ENCODE measurements at regions not wholly inside any gene's neighbourhood (a gene's known extent, or its start where the extent isn't known, plus 50 kb on each side); places are given as distances from the start of the nearest gene placed in this dataset.
"Not testable (repeated sequence)": the region's sequence is repeated elsewhere in the genome, so short reads cannot be mapped to it uniquely, and the experiment has no call there.

DNA sequence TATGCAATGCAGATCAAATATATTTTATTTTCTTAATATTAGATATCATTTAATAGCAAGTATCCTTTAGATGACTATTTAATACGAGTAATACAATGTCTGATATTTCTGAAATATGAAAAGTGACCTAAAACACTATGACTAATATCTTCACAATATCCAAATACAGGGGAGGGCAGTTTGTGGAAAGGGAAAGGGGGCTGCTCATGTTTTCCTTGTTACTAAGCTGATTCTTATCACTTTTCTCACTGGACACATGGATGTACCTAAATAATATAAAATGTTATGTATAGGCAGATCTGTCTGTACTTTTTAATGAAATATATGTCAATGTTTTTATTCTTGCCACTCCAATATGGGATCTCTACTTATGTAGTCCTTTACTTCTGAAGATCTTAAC, 1879.1 kb upstream of the ACO1 start:
- Histone ChIP-seq H3K36me3 (ENCODE audit: insufficient read depth, low read length) (no peaks in the 10 kb centered on the region), H3K9me3 (ENCODE audit: control insufficient read depth, insufficient read depth, low read length) (no peaks in the 10 kb centered on the region), H3K4me1 (ENCODE audit: insufficient read depth, low read length) (no peaks in the 10 kb centered on the region), H3K9ac (ENCODE audit: low read depth, low read length) (no peak overlapping the region)

DNA sequence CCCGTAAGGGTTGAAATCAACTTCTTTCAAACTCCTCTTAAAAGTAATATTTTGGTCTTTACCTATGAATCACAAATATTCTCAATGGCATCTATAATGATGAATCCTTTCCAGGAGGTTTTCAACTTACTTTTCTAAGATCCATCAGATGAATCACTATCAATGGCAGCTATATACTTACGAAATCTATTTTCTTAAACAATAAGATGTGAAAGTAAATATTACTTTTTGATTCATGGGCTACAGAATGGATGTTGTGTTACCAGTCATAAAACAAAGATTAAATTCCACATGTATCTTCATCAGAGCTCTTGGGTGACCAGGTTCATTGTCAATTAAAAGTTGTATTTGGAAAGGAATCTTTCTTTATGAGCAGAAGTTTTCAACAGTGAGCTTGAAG, 1877.7 kb upstream of the ACO1 start:
- Histone ChIP-seq H3K9me3 (ENCODE audit: control insufficient read depth, insufficient read depth, low read length) (no peaks in the 10 kb centered on the region), H3K9ac (ENCODE audit: low read depth, low read length) (no peak overlapping the region), H3K4me1 (ENCODE audit: insufficient read depth, low read length) (no peaks in the 10 kb centered on the region), H3K36me3 (ENCODE audit: insufficient read depth, low read length) (no peaks in the 10 kb centered on the region)

DNA sequence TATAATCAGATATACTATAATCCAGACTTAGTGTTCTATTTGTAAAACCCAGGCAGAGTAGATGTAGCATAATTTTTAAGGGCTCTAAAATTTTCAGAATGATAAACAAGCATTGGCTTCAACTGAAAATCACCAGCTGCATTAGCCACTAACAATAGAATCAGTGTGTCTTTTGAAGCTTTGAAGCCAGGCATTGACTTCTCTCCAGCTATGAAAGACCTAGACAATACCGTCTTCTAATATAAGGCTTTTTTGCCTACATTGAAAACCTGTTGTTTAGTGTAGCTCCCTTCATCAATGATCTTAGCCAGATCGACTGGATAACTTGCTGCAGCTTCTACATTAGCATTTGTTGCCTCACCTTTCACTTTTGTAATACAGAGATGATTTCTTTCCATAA, 1877.3 kb upstream of the ACO1 start:
- Histone ChIP-seq H3K9ac (ENCODE audit: low read depth, low read length) (no peak overlapping the region), H3K36me3 (ENCODE audit: insufficient read depth, low read length) (no peaks in the 10 kb centered on the region), H3K9me3 (ENCODE audit: control insufficient read depth, insufficient read depth, low read length) (no peaks in the 10 kb centered on the region), H3K4me1 (ENCODE audit: insufficient read depth, low read length) (no peaks in the 10 kb centered on the region)

DNA sequence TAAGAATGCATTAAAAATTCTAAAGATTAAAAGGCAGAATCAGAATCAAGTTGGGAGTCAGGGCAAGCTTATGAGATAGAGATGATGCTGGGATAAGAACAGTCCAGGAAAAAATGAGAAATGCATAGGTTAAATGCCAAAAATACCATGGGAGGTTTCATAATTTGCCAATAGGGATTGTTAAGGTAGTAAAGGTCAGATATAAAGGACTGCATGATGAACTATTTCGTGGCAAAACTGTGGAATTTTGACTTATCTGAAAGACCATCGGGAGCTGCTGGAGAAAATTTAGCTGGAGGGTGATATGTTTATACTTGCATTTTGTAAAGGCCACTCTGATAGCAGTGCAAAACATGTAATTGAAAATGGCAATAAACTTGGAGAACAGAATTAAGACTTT, 1872.8 kb upstream of the ACO1 start:
- H3K9me3 ChIP-seq (ENCODE audit: control insufficient read depth, insufficient read depth, low read length): peaks cover 12% of the 10 kb centered on the region
- H3K9ac ChIP-seq (ENCODE audit: low read depth, low read length): no peak overlapping the region
- no peaks in the 10 kb centered on the region for H3K4me1 ChIP-seq (ENCODE audit: insufficient read depth, low read length)
- no peaks in the 10 kb centered on the region; the same call in 1 of the 2 replicates for H3K36me3 ChIP-seq (ENCODE audit: insufficient read depth, low read length)

DNA sequence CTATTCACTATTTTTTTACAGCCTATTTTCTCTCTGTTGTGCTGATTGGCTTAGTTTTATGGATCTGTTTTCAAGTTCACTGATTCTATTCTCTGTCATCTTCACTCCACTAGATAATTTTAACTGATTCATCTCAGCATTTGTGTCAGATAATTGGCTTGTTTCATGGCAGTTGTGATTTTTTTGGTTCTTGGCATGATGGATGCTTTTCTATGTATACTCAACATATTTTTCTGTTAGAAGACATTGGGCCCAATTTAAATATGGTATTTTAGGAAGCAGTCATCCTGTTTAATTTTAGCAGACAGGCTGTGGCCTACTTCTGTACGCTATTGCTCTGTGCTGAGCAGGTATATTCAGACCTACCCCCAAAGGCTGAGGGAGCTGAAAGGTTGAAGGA, 1865.3 kb upstream of the ACO1 start:
- H3K36me3 ChIP-seq (ENCODE audit: insufficient read depth, low read length): no peaks in the 10 kb centered on the region; the same call in 1 of the 2 replicates
- H3K9ac ChIP-seq (ENCODE audit: low read depth, low read length): no peak overlapping the region
- no peaks in the 10 kb centered on the region for H3K4me1 ChIP-seq (ENCODE audit: insufficient read depth, low read length)
- peaks cover 5% of the 10 kb centered on the region; the same call in 1 of the 2 replicates for H3K9me3 ChIP-seq (ENCODE audit: control insufficient read depth, insufficient read depth, low read length)

DNA sequence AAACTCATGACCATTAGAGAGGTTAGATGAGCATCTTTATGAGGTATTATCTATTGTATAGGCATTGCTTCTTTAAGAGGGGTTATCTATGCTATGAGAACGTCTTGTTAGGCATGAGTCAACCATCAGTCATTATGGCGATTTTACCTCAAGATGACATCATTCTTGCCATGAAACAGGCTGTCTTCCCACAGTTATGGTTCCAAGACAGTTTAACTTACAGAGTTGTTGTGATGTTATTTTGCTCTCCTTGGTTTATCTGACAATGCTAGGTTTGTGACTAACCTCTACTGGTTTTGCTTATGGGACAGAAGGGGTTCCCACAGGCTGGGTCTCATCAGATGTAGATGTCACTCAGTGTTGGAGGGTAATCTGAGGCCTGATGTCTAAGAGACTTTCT, 1864.7 kb upstream of the ACO1 start:
- Histone ChIP-seq H3K9ac (ENCODE audit: low read depth, low read length) (no peak overlapping the region), H3K4me1 (ENCODE audit: insufficient read depth, low read length) (no peaks in the 10 kb centered on the region), H3K9me3 (ENCODE audit: control insufficient read depth, insufficient read depth, low read length) (peaks cover 3% of the 10 kb centered on the region; the same call in 1 of the 2 replicates), H3K36me3 (ENCODE audit: insufficient read depth, low read length) (no peaks in the 10 kb centered on the region; the same call in 1 of the 2 replicates)

DNA sequence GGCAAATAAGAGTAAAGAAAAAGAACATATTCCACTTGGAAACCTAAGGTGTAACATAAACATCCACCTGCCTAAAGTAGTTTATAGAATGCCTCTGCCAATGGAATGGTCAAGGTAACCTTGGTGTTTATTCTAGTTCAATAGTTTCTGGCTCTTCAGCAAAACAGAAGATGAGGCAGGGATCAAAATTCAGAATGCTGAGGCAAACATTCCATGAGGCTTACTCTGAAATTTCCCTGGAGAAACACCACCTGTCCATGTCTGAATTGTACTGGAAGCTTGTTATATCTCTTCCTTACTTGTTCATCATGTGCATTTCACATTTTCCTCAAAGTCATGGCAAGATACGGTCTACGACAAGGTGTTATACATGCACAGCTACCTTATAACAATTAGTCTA, 1862.4 kb upstream of the ACO1 start:
- Histone ChIP-seq H3K9me3 (ENCODE audit: control insufficient read depth, insufficient read depth, low read length) (no peaks in the 10 kb centered on the region), H3K9ac (ENCODE audit: low read depth, low read length) (no peak overlapping the region), H3K4me1 (ENCODE audit: insufficient read depth, low read length) (no peaks in the 10 kb centered on the region), H3K36me3 (ENCODE audit: insufficient read depth, low read length) (no peaks in the 10 kb centered on the region)

DNA sequence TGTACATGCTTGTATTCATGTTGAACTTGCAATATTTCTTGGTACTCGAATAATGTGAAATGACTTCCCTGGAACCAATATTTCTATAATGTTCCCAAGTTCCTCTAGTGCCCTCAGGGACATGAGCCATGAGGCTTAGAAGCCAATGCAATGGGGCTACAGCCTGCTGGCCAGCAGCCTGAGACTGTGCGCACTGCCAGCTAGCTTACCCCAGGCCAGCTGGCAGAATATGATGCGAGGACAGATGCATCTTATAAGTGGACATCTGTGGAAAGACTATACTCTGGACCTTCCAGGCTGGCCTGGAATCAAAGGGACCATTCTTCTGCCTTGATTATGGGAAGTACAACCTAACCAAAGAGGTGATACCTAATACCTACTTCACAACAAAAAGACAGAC, 1862.0 kb upstream of the ACO1 start:
- Histone ChIP-seq H3K9me3 (ENCODE audit: control insufficient read depth, insufficient read depth, low read length) (no peaks in the 10 kb centered on the region), H3K4me1 (ENCODE audit: insufficient read depth, low read length) (no peaks in the 10 kb centered on the region), H3K9ac (ENCODE audit: low read depth, low read length) (no peak overlapping the region), H3K36me3 (ENCODE audit: insufficient read depth, low read length) (no peaks in the 10 kb centered on the region)

DNA sequence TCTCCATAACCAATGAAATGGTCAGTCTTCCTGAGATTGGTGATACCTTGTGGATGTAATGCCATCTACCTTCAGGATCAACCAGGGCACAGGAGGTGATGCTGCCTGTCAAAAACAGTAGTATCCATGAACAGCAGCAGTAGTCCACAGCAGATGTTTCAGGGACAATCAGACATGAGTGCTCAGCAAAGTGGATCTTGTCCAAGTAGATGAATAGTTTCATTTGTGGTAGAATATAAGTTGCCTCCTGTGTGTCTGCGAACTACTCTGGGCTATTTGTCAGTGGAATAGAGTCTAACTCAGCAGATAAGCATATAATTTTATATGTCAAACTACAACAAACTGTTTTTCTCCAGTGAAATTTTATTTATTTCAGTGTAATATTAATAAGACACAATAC, 1860.1 kb upstream of the ACO1 start:
- H3K4me1 ChIP-seq (ENCODE audit: insufficient read depth, low read length): no peaks in the 10 kb centered on the region
- H3K9ac ChIP-seq (ENCODE audit: low read depth, low read length): no peak overlapping the region
- no peaks in the 10 kb centered on the region for H3K9me3 ChIP-seq (ENCODE audit: control insufficient read depth, insufficient read depth, low read length)
- H3K36me3 ChIP-seq (ENCODE audit: insufficient read depth, low read length): no peaks in the 10 kb centered on the region

DNA sequence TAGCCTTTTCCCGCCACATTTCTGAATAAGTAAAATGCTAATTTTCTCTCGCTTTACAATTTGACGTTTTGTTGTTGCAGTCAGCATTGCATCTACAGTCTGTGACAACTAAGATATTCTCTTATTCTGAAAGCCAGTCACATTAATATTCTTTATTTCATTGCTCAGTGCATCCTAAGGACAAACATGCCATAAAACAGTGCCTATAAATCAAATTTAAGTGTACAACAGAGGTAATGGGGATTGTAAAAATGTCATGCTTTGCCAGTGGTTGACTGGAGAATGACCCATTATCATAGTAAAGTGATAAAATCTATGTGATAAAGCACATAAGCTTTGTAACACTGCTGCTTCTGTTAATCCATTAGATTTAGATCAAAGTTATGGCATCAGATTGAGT, 1850.0 kb upstream of the ACO1 start:
- H3K9me3 ChIP-seq (ENCODE audit: control insufficient read depth, insufficient read depth, low read length): peaks cover 10% of the 10 kb centered on the region; the same call in 1 of the 2 replicates
- H3K4me1 ChIP-seq (ENCODE audit: insufficient read depth, low read length): no peaks in the 10 kb centered on the region
- no peak overlapping the region for H3K9ac ChIP-seq (ENCODE audit: low read depth, low read length)
- no peaks in the 10 kb centered on the region for H3K36me3 ChIP-seq (ENCODE audit: insufficient read depth, low read length)

DNA sequence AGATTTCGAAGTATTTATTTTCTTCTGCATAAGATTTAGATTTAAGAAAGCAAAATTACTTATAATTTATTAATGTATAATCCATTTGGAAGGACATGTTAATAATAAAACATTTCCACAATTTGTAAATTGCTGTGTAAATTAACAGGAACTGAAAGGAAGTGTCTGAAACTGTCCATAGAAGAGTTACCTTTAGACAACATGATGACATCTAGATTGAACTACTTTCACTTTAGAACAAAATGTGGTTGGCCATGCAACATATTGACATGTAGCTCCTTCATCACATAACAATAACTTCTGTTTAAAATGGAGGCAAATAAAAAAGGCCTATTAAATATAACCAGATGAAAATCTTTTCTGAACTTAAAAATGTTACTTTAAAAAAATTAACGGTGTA, 1849.5 kb upstream of the ACO1 start:
- no peaks in the 10 kb centered on the region for H3K36me3 ChIP-seq (ENCODE audit: insufficient read depth, low read length)
- H3K9ac ChIP-seq (ENCODE audit: low read depth, low read length): no peak overlapping the region
- H3K9me3 ChIP-seq (ENCODE audit: control insufficient read depth, insufficient read depth, low read length): peaks cover 10% of the 10 kb centered on the region; the same call in 1 of the 2 replicates
- H3K4me1 ChIP-seq (ENCODE audit: insufficient read depth, low read length): no peaks in the 10 kb centered on the region

DNA sequence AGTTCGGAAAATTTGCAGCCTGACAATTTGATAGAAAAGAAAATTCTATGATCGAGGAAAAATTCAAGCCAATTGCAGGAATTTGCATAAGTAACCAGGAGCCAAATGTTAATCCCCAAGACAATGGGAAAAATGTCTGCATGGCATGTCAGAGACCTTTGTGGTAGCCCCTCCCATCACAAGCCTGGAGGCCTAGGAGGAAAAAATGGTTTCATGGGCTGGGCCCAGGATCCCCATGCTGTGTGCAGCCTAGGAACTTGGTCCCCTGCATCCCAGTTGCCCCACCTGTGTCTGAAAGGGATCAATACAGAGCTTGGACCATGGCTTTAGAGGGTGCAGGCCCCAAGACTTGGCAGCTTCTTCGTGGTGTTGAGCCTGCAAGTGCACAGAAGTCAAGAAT, 1847.9 kb upstream of the ACO1 start:
- Histone ChIP-seq H3K9ac (ENCODE audit: low read depth, low read length) (no peak overlapping the region), H3K9me3 (ENCODE audit: control insufficient read depth, insufficient read depth, low read length) (peaks cover 10% of the 10 kb centered on the region; the same call in 1 of the 2 replicates), H3K4me1 (ENCODE audit: insufficient read depth, low read length) (no peaks in the 10 kb centered on the region), H3K36me3 (ENCODE audit: insufficient read depth, low read length) (no peaks in the 10 kb centered on the region)

DNA sequence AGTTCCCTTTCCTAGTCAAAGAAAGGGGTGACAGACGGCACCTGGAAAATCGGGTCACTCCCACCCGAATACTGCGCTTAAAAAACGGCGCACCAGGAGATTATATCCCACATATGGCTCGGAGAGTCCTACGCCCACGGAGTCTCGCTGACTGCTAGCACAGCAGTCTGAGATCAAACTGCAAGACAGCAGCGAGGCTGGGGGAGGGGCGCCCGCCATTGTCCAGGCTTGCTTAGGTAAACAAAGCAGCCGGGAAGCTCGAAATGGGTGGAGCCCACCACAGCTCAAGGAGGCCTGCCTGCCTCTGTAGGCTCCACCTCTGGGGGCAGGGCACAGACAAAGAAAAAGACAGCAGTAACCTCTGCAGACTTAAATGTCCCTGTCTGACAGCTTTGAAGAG, 1844.7 kb upstream of the ACO1 start:
- not testable (repeated sequence) for H3K4me1 ChIP-seq (ENCODE audit: insufficient read depth, low read length); H3K9me3 ChIP-seq (ENCODE audit: control insufficient read depth, insufficient read depth, low read length); H3K36me3 ChIP-seq (ENCODE audit: insufficient read depth, low read length); H3K9ac ChIP-seq (ENCODE audit: low read depth, low read length)

DNA sequence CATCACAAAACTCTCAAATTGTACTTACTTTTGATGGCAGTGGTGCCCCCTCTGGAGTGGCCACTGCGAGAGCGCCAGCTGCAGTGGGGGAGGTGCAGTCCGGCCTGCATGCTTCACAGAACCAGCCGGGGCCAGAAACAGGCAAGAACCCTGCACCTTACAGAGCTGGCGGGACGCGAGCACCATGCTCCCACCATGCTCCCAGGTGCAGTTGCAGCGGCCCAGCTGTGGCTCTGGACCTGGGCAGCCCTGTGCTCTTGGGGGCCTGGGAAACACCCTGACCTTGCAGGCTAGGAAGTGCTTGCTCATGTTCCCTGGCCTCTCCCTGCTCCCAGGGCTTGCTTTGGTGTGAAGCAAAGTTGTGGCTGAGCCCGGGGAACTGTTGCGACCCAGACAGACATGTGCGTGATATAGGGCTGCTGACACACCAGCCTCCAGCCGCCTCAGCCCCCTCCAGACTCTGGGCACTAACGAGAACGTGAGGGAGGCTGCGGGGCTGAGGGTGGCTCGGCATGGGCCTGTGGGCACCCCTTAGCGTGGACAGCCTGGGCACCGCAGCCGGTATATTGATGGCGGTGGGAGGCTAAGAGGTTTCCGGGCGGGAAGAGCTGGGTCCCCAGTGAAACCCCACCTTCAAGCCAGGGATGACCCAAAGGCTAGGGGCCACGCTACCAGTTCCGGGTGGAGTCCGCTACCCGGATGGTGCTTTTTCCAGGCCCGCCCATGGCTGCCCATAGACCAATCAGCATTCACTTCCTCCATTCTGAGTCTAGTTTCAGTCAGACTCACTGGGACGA, 1809.9 kb upstream of the ACO1 start:
- no peaks in the 10 kb centered on the region for H3K9me3 ChIP-seq (ENCODE audit: control insufficient read depth, insufficient read depth, low read length)
- H3K9ac ChIP-seq (ENCODE audit: low read depth, low read length): no peak overlapping the region
- no peaks in the 10 kb centered on the region for H3K4me1 ChIP-seq (ENCODE audit: insufficient read depth, low read length)
- no peaks in the 10 kb centered on the region for H3K36me3 ChIP-seq (ENCODE audit: insufficient read depth, low read length)

DNA sequence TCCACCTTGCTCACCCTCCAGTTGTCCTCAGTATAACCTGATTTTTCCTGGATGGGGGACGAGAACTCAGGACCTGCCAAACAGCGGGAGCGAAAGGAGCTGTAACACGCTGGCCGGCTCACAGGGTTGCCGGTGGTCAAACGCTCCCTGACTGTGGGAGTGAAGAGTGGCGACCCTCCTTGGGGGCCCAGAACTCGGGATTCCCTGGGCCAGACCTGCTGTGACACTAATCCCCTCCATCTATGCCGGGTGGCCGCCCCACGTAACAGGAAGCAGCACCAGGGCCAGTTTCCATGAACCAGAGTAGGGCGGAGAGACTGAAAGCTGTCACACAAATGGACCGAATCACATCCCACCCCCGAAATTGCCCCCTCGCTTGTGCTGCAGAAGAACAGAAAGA, 1809.2 kb upstream of the ACO1 start:
- Histone ChIP-seq H3K9ac (ENCODE audit: low read depth, low read length) (no peak overlapping the region), H3K4me1 (ENCODE audit: insufficient read depth, low read length) (no peaks in the 10 kb centered on the region), H3K9me3 (ENCODE audit: control insufficient read depth, insufficient read depth, low read length) (no peaks in the 10 kb centered on the region), H3K36me3 (ENCODE audit: insufficient read depth, low read length) (no peaks in the 10 kb centered on the region)
